Lower leg skin (tissue), 3 donors: ENCODE measurements at regions not wholly inside any gene's neighbourhood (a gene's known extent, or its start where the extent isn't known, plus 50 kb on each side); places are given as distances from the start of the nearest gene placed in this dataset.

Source experiments
- POLR2A ChIP-seq, 2 donors: fragments of 450-650 bp; IDR thresholded peaks; one replicate each; pipeline ENCODE4 v1.6.1; 2016 to 2017; ENCODE audit warnings: antibody characterized with exemption in 2 of 2, mild to moderate bottlenecking in 1 of 2, moderate library complexity in 1 of 2
- TF ChIP-seq, protein P1 (sequence below), 3 donors: fragments of 450-650 bp; IDR thresholded peaks; one replicate each; pipeline ENCODE4 v1.5.1; 2016; ENCODE audit warnings: antibody characterized with exemption in 3 of 3, mild to moderate bottlenecking in 3 of 3, moderate library complexity in 2 of 3

DNA sequence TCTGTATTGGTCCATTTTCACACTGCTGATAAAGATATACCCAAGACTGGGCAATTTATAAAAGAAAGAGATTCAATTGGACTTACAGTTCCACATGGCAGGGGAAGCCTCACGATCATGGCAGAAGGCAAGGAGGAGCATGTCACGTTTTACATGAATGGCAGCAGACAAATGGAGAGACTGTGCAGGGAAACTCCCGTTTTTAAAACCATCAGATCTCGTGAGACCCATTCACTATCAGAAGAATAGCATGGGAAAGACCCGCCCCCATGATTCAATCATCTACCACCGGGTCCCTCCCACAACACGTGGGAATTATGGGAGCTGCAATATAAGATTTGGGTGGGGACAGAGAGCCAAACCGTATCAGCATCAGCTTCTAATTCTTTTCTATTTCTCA lies 217.0 kb downstream of the ANAPC1 start:
- TF ChIP-seq, protein P1, sequence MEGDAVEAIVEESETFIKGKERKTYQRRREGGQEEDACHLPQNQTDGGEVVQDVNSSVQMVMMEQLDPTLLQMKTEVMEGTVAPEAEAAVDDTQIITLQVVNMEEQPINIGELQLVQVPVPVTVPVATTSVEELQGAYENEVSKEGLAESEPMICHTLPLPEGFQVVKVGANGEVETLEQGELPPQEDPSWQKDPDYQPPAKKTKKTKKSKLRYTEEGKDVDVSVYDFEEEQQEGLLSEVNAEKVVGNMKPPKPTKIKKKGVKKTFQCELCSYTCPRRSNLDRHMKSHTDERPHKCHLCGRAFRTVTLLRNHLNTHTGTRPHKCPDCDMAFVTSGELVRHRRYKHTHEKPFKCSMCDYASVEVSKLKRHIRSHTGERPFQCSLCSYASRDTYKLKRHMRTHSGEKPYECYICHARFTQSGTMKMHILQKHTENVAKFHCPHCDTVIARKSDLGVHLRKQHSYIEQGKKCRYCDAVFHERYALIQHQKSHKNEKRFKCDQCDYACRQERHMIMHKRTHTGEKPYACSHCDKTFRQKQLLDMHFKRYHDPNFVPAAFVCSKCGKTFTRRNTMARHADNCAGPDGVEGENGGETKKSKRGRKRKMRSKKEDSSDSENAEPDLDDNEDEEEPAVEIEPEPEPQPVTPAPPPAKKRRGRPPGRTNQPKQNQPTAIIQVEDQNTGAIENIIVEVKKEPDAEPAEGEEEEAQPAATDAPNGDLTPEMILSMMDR (IDR thresholded peaks at IDR 0.05), result no peak
- TF ChIP-seq POLR2A (IDR thresholded peaks at IDR 0.05), result no peak
